SK-N-SH (cell line): ENCODE measurements at regions not wholly inside any gene's neighbourhood (a gene's known extent, or its start where the extent isn't known, plus 50 kb on each side); places are given as distances from the start of the nearest gene placed in this dataset.

Experiments used
- CTCF ChIP-seq: fragments of 200-600 bp; sonication (generic); IDR thresholded peaks from 2 replicates; pipeline ENCODE4 v1.6.1; 2017; ENCODE audit warnings: antibody characterized with exemption, mild to moderate bottlenecking, moderate library complexity
- EP300 ChIP-seq, 2 experiments: IDR thresholded peaks; 2 replicates each; pipeline versions ENCODE4 v1.4.0 to v1.6.1; 2012; ENCODE audit warnings: borderline replicate concordance in 1 of 2, low read depth in 1 of 2, low read length in 1 of 2
- EZH2phosphoT487 ChIP-seq: fragments of 200-600 bp; sonication (generic); IDR thresholded peaks from 2 replicates; pipeline ENCODE4 v1.6.1; 2017; ENCODE audit warnings: low read depth, mixed run types, mild to moderate bottlenecking, antibody characterized with exemption, moderate library complexity, borderline replicate concordance
- FOXM1 ChIP-seq: IDR thresholded peaks from 2 replicates; pipeline ENCODE4 v1.4.0; 2012; ENCODE audit warnings: low read depth, mild to moderate bottlenecking
- JUND ChIP-seq: IDR thresholded peaks from 2 replicates; pipeline ENCODE4 v1.4.0; 2012
- MXI1 ChIP-seq: IDR thresholded peaks from 2 replicates; pipeline ENCODE4 v1.6.1; 2012; ENCODE audit warnings: mild to moderate bottlenecking, low read depth, low read length, improper control_type of control experiment
- TAF1 ChIP-seq: IDR thresholded peaks from 2 replicates; pipeline ENCODE4 v1.6.1; 2012; ENCODE audit warnings: low read depth, mild to moderate bottlenecking, low read length, moderate library complexity, borderline replicate concordance
- TCF12 ChIP-seq: IDR thresholded peaks from 2 replicates; pipeline ENCODE4 v1.4.0; 2012
- USF2 ChIP-seq: fragments of 150-350 bp; IDR thresholded peaks from 2 replicates; pipeline ENCODE4 v1.6.1; 2017; ENCODE audit warnings: antibody characterized with exemption, low read length, low read depth, borderline replicate concordance
- ZBTB33 ChIP-seq: IDR thresholded peaks from 2 replicates; pipeline ENCODE4 v1.4.0; 2012; ENCODE audit warnings: low read depth, borderline replicate concordance

- TF ChIP-seq MXI1 = no peak
- no peak for TF ChIP-seq FOXM1
- TF ChIP-seq TCF12 = no peak
- TF ChIP-seq CTCF = no peak
- TF ChIP-seq EZH2phosphoT487 = no peak
- no peak for TF ChIP-seq EP300 (IDR thresholded peaks at IDR 0.05; ENCODE audit: borderline replicate concordance in 1 of 2, low read depth in 1 of 2, low read length in 1 of 2)
- TF ChIP-seq USF2 = no peak
- TF ChIP-seq JUND = no peak
- no peak for TF ChIP-seq TAF1
- no peak for TF ChIP-seq ZBTB33
These were observed 397.9 kb upstream of the SPTLC3 start for GRCh38 chr20:12610871-12611270.
